SK-N-MC (cell line): ENCODE measurements at regions not wholly inside any gene's neighbourhood (a gene's known extent, or its start where the extent isn't known, plus 50 kb on each side); places are given as distances from the start of the nearest gene placed in this dataset.

Source experiments
- EZH2 ChIP-seq: fragments of 200-600 bp; sonication (generic); IDR thresholded peaks from one replicate; pipeline ENCODE4 v1.6.1; 2017; ENCODE audit warnings: antibody characterized with exemption
- FOXP2 ChIP-seq: optimal IDR thresholded peaks from 2 replicates; pipeline ENCODE3; 2011; ENCODE audit warnings: mild to moderate bottlenecking, moderate library complexity; ENCODE audit not compliant: insufficient read depth; ENCODE audit errors: extremely low read length, control extremely low read depth
- POLR2AphosphoS5 ChIP-seq: IDR thresholded peaks from 2 replicates; pipeline ENCODE4 v1.6.1; 2012; ENCODE audit warnings: mild to moderate bottlenecking, low read depth, low read length, borderline replicate concordance

DNA sequence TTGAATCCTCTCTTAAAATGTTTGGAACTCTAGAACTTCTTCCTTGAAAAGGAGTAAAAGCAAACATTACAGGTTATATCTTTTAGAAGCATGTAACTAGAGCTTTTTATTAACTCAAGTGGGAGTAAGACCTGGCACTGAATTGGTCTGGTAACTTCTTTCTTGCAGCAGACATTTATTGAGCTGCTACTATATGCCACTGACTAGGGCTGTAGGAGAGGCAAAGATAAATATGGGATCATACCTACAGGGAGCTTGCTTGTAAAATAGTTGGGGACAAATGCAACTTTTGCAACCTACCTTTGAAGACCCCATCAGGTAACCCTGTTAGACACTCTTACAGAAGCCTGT lies 231.9 kb upstream of the TUT7 start:
- TF ChIP-seq EZH2 (no peak), POLR2AphosphoS5 (no peak), FOXP2 (no peak)
